HEK293 (cell line): ENCODE measurements at regions not wholly inside any gene's neighbourhood (a gene's known extent, or its start where the extent isn't known, plus 50 kb on each side); places are given as distances from the start of the nearest gene placed in this dataset.

Source experiments
- CTCF ChIA-PET: fragments of 350-600 bp; formaldehyde crosslinking; extraction: SDS; loops from one replicate; lab custom pipeline; 2021; ENCODE audit warnings: antibody characterized with exemption; lab: Yijun Ruan, JAX
- POLR2A ChIA-PET: fragments of 300-600 bp; formaldehyde crosslinking; extraction: SDS; loops from one replicate; lab custom pipeline; 2020; ENCODE audit warnings: antibody characterized with exemption, inconsistent platforms; lab: Yijun Ruan, JAX
- H3K27ac ChIP-seq: fragments of 200-500 bp; sonication (Bioruptor generic); 2 replicates; pipeline ENCODE4 v1.5.1; 2014; ENCODE audit warnings: low read depth, low read length, control low read depth, inconsistent platforms; ENCODE audit errors: extremely low read depth
- H3K36me3 ChIP-seq, 2 experiments: fragments of 200-500 bp in 1 of 2; sonication (Bioruptor generic) in 1 of 2; 1 replicate in 1 of 2; 2 replicates in 1 of 2; pipeline ENCODE4 v1.5.1; 2014 to 2017; ENCODE audit warnings: inconsistent platforms in 2 of 2, low read length in 2 of 2; ENCODE audit not compliant: control insufficient read depth in 2 of 2, insufficient read depth in 1 of 2
- H3K4me1 ChIP-seq: fragments of 200-500 bp; sonication (Bioruptor generic); 2 replicates; pipeline ENCODE4 v1.5.1; 2014; ENCODE audit warnings: mild to moderate bottlenecking, low read length, inconsistent platforms; ENCODE audit not compliant: control insufficient read depth, insufficient read depth
- H3K4me3 ChIP-seq: 2 replicates; pipeline ENCODE4 v1.5.1; 2011; ENCODE audit warnings: low read depth, mild to moderate bottlenecking, control low read depth, low read length, moderate library complexity
- H3K9me3 ChIP-seq: fragments of 200-500 bp; sonication (Bioruptor generic); 2 replicates; pipeline ENCODE4 v1.5.1; 2014; ENCODE audit warnings: low read depth, low read length, inconsistent platforms; ENCODE audit not compliant: control insufficient read depth, insufficient read depth
- OVOL3 ChIP-seq: fragments of 450-650 bp; formaldehyde crosslinking; IDR thresholded peaks from 2 replicates; pipeline ENCODE4 v1.5.1; 2016; ENCODE audit warnings: missing biosample characterization, missing genetic modification characterization
- PRDM6 ChIP-seq: fragments of 450-650 bp; formaldehyde crosslinking; IDR thresholded peaks from 2 replicates; pipeline ENCODE4 v1.5.1; 2017; ENCODE audit warnings: missing biosample characterization, missing genetic modification characterization
- REPIN1 ChIP-seq: fragments of 450-650 bp; formaldehyde crosslinking; IDR thresholded peaks from 2 replicates; pipeline ENCODE4 v1.5.1; 2017; ENCODE audit warnings: missing biosample characterization, missing genetic modification characterization, low read depth
- ZBTB49 ChIP-seq: fragments of 450-650 bp; formaldehyde crosslinking; IDR thresholded peaks from 2 replicates; pipeline ENCODE4 v1.5.1; 2016; ENCODE audit warnings: missing biosample characterization, missing genetic modification characterization, low read depth
- ZNF138 ChIP-seq: fragments of 450-650 bp; formaldehyde crosslinking; IDR thresholded peaks from 2 replicates; pipeline ENCODE4 v1.5.1; 2016; ENCODE audit warnings: missing biosample characterization, missing genetic modification characterization, borderline replicate concordance
- ZNF140 ChIP-seq: fragments of 450-650 bp; formaldehyde crosslinking; IDR thresholded peaks from 2 replicates; pipeline ENCODE4 v1.5.1; 2016; ENCODE audit warnings: missing biosample characterization, missing genetic modification characterization
- ZNF211 ChIP-seq: fragments of 450-650 bp; formaldehyde crosslinking; IDR thresholded peaks from 2 replicates; pipeline ENCODE4 v1.5.1; 2016; ENCODE audit warnings: low read depth, missing biosample characterization, missing genetic modification characterization
- ZNF221 ChIP-seq: fragments of 450-650 bp; formaldehyde crosslinking; IDR thresholded peaks from 2 replicates; pipeline ENCODE4 v1.5.1; 2017; ENCODE audit warnings: missing biosample characterization, missing genetic modification characterization, borderline replicate concordance
- ZNF624 ChIP-seq: fragments of 450-650 bp; formaldehyde crosslinking; IDR thresholded peaks from 2 replicates; pipeline ENCODE4 v1.5.1; 2017; ENCODE audit warnings: missing biosample characterization, missing genetic modification characterization
- ZNF677 ChIP-seq: fragments of 450-650 bp; IDR thresholded peaks from 2 replicates; pipeline ENCODE4 v1.5.0; 2018; ENCODE audit warnings: missing biosample characterization, mild to moderate bottlenecking, missing genetic modification characterization, moderate library complexity
- TF ChIP-seq, protein P1 (sequence below): sonication (generic); formaldehyde crosslinking; IDR thresholded peaks from 2 replicates; pipeline ENCODE4 v1.8.1; 2022; ENCODE audit warnings: mild to moderate bottlenecking, moderate library complexity, missing genetic modification reagents
- TF ChIP-seq, protein P2 (sequence below): fragments of 450-650 bp; formaldehyde crosslinking; optimal IDR thresholded peaks from 2 replicates; pipeline ENCODE3; 2016; ENCODE audit warnings: missing biosample characterization, mild to moderate bottlenecking, missing genetic modification characterization

DNA sequence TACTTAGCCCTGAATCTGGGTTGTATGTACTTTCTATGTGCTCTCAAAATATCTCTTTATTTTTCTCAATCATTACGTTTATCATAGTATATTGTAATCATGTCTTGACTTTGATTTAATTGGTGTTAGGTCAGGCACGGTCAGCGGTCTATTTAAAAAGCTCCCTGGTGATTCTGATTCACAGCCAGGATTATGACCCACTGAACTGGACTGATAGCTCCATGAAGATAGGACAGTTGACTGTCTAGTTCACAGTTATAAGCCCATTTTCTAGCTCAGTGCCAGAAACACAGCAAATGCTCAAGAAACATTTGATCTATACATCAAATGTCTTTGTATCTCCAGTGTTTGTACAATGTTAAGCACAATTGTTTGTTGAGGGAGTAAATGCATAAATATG lies 111.5 kb upstream of the CCN2 start (continued):
- TF ChIP-seq, protein P1, sequence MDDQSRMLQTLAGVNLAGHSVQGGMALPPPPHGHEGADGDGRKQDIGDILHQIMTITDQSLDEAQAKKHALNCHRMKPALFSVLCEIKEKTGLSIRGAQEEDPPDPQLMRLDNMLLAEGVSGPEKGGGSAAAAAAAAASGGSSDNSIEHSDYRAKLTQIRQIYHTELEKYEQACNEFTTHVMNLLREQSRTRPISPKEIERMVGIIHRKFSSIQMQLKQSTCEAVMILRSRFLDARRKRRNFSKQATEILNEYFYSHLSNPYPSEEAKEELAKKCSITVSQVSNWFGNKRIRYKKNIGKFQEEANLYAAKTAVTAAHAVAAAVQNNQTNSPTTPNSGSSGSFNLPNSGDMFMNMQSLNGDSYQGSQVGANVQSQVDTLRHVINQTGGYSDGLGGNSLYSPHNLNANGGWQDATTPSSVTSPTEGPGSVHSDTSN (CRISPR knock-in tag), result no peak
- no peak for TF ChIP-seq REPIN1 (tag by site-specific recombination)

DNA sequence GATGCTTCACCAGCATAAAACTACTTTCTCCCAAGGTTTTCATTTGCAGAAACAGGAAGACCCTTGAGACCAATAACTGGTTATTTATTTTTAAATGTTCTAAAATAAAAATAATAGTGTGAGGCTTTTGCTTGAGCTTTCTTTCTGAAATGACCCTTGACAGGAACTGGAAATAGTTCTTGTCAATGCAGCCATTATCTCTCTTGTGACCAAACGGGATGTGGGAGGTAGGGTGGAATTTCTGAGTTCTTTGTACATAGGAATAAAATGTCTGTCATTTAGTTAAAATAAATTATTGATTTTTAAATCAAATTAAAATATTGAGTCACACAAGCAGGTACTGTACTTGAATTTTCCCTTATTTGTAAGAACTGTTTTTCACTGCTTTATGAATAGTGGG lies 110.2 kb upstream of the CCN2 start:
- Histone ChIP-seq H3K4me3 (no peak overlapping the region), H3K36me3 (no peaks in the 10 kb centered on the region), H3K9me3 (no peaks in the 10 kb centered on the region), H3K4me1 (no peaks in the 10 kb centered on the region), H3K27ac (no peak overlapping the region)
- ChIA-PET POLR2A (interaction anchor here (2.0 kb wide), 1 partner anchor 13 kb away, joined by 7 read pairs; no protein-coding TSS in a partner anchor), CTCF (no interaction called here)
- no peak for TF ChIP-seq ZNF140 (tag by site-specific recombination)
- TF ChIP-seq ZBTB49 (tag by site-specific recombination), result no peak
- TF ChIP-seq ZNF221 (tag by site-specific recombination), result no peak

- Histone ChIP-seq H3K4me1 (no peaks in the 10 kb centered on the region), H3K36me3 (no peaks in the 10 kb centered on the region), H3K4me3 (no peak overlapping the region), H3K27ac (no peak overlapping the region), H3K9me3 (no peaks in the 10 kb centered on the region)
- no peak for TF ChIP-seq ZNF211
- no peak for TF ChIP-seq ZNF624
- TF ChIP-seq, protein P2, sequence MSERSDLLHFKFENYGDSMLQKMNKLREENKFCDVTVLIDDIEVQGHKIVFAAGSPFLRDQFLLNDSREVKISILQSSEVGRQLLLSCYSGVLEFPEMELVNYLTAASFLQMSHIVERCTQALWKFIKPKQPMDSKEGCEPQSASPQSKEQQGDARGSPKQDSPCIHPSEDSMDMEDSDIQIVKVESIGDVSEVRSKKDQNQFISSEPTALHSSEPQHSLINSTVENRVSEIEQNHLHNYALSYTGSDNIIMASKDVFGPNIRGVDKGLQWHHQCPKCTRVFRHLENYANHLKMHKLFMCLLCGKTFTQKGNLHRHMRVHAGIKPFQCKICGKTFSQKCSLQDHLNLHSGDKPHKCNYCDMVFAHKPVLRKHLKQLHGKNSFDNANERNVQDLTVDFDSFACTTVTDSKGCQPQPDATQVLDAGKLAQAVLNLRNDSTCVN (tag by site-specific recombination), result no peak
- no peak for TF ChIP-seq OVOL3 (tag by site-specific recombination)
- TF ChIP-seq PRDM6 (tag by site-specific recombination), result no peak
- TF ChIP-seq ZNF138, result no peak
- no peak for TF ChIP-seq ZNF677 (tag by site-specific recombination)
- TF ChIP-seq, protein P1 (CRISPR knock-in tag), result no peak
- ChIA-PET POLR2A (interaction anchor here (2.0 kb wide), 1 partner anchor 14 kb away, joined by 7 read pairs; no protein-coding TSS in a partner anchor), CTCF (no interaction called here)
Measured at GRCh38 chr6:132060591-132060990, 109.4 kb upstream of the CCN2 start.
